ENCODE measurements at regions not wholly inside any gene's neighbourhood (a gene's known extent, or its start where the extent isn't known, plus 50 kb on each side); places are given as distances from the start of the nearest gene placed in this dataset.

DNA sequence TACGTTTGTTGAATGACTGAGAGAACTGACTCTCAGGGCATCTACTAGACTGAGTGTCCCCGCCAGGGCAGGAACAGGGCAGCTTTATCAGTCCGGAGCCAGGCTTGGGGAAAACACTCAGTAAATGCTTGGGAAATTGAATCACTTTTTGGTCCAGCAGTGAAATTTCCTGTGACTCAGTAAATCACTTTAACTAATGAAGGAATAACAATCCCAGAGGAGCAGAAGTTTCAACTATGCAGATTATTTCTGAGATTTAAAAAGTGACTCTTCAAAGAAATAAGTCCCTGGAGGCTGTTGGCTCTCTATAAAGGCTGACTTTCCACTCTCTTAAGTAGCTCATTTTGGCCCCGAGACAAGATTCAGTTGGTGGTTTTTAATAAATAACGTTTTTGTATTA is 101.8 kb downstream of the FOXL1 start:
- DNase-seq (ENCODE audit: low spot score): no peak
- intact Hi-C loops (cut with DNase I): loop anchor here in 1 of 2 donors (2.0 to 5.0 kb wide), 2 partner anchors 61 to 98 kb away; no protein-coding TSS in a partner anchor

DNA sequence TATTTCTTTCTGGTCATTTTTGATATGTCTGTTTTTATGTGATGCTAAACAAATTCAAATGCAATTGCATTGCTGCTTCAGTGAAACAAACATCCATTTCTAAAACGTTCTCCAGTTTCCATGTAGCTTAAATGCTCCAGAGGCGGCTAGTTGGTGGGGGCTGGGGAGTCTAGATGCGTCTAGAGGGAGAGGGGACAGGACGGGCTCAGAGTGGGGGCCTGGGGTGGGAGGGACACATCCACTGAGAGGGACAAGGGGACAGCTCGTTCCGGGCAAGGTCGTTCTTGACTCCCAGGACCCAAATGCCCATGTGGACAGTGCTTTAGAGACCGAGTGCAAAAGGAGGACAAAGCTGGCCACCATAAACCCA is 102.3 kb downstream of the FOXL1 start:
- no peak for DNase-seq (ENCODE audit: low spot score)
- intact Hi-C loops (cut with DNase I): loop anchor here in 1 of 2 donors (2.0 to 5.0 kb wide), 2 partner anchors 60 to 98 kb away; no protein-coding TSS in a partner anchor

- intact Hi-C loops (cut with DNase I): loop anchor here in 1 of 2 donors (2.0 to 5.0 kb wide), 2 partner anchors 60 to 99 kb away; no protein-coding TSS in a partner anchor
- DNase-seq (ENCODE audit: low spot score): peak; percentile 91
These were observed 102.8 kb downstream of the FOXL1 start for GRCh38 chr16:86681031-86681756.

- intact Hi-C loops (cut with DNase I): loop anchor here in 1 of 2 donors (2.0 to 5.0 kb wide), 2 partner anchors 59 to 99 kb away; no protein-coding TSS in a partner anchor
- DNase-seq (ENCODE audit: low spot score): no peak
These were observed 103.4 kb downstream of the FOXL1 start for GRCh38 chr16:86681757-86682106.

DNA sequence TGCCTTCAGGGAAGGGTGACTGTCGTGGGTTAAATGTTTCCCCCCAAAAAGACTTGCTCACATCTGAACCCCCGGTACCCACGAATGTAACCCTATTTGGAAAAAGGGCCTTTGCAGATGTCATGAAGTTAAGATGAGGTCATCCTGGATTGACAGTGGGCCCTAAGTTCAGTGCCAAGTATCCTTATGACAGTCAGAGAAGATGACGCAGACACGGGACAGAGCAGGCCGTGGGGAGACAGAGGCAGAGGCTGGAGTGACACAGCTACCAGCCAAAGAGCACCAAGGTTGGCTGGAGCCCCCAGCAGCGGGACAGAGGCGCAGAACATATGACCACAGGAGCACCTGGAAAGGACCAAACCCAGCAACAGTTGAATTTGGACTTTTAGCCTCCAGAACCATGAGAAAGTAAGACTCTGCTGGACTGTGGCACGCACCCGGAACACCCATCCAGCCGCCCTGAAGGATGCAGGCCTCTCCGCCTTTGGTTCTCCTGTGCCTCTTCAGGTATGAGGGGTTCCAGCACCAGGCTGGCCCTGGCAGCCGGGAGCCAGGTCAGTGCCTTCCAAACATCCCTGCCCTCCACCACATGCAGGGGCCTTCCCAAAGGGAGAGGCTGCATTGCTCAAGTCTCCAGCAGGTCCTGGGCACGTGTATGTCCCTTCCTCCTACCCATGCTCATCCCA is 104.0 kb downstream of the FOXL1 start:
- intact Hi-C loops (cut with DNase I): loop anchor here in 1 of 2 donors (5.0 kb wide), 1 partner anchor 100 kb away; no protein-coding TSS in a partner anchor
- DNase-seq (ENCODE audit: low spot score): no peak

GRCh38 chr16:86683441-86684194 is 105.3 kb downstream of the FOXL1 start:
- DNase-seq (ENCODE audit: low spot score): no peak
- intact Hi-C loops (cut with DNase I): loop anchor here in 1 of 2 donors (5.0 kb wide), 1 partner anchor 101 kb away; no protein-coding TSS in a partner anchor

DNA sequence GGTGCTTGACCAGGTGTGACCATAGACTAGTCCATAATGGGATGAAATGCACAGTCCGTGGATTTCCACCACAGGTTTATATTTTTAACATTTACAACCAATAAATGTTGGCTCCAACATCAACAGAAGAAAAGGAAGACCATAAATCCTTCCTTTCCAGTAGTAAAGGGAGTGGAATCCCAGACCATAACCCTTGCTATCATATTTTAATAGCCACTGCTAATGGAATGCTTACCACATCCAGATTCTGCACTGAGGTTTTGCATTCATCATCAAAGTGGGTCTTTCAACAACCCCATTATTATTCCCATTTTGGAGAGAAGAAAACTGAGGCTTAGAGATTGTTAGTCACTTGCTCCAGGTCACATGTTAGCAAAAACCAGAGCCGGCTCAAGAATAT is 106.7 kb downstream of the FOXL1 start:
- intact Hi-C loops (cut with DNase I): no loop called here

GRCh38 chr16:86690970-86691369 is 112.6 kb downstream of the FOXL1 start:
- intact Hi-C loops (cut with DNase I): no loop called here

More for the DNA sequence above, 106.7 kb downstream of the FOXL1 start:
- DNase-seq (ENCODE audit: low spot score): no peak

GRCh38 chr16:86692426-86692825 is 114.1 kb downstream of the FOXL1 start:
- no peak for DNase-seq (ENCODE audit: low spot score)
- intact Hi-C loops (cut with DNase I): no loop called here

More at GRCh38 chr16:86690970-86691369, 112.6 kb downstream of the FOXL1 start:
- DNase-seq (ENCODE audit: low spot score): no peak

- intact Hi-C loops (cut with DNase I): no loop called here
- no peak for DNase-seq (ENCODE audit: low spot score)
These were observed 114.7 kb downstream of the FOXL1 start for GRCh38 chr16:86693033-86693432.

GRCh38 chr16:86697715-86698114 is 119.4 kb downstream of the FOXL1 start:
- no peak for DNase-seq (ENCODE audit: low spot score)
- intact Hi-C loops (cut with DNase I): no loop called here

DNA sequence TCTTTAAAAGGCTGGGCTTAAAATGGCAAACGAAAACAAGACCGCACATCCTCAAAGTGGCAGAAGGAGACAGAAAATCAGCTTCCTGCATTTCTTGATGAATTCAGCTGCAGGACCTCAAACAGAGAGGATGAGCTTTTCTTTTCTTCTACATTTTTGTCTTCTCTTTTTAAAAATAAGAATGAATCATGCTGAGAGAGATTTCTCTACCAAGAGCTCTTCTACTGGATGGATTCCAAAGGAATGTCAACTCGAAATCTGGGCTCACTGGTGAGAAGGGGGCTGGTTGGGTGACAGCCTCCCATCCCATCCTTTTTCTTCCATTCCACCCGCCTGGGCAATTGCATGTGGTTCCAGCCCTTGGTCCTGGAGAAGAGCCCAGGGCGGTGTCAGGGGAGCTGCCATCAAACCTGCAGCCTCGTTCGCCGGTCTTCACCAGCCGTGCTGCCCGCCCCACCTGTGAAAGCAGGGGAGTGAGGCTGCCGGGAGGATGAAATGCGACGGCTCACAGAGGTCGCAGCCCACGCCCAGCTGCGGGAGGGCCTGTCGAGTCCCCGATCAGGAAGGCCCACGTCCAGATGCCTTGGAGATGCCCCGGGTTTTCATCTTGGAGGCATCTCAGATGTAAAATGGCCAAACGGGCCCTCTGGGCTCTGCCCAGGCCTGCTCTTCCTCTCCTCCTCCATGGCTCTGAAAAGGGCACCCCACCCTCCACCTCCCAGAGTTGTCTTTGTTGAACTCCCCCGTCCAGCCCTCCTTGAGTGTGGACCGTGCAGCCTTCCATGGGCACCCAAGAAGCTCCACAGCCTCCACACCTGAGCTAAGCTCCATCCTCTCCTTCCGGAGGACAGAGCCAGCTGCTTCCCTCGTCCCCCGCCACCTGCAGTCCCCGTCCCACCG is 121.9 kb downstream of the FOXL1 start:
- DNase-seq (ENCODE audit: low spot score): no peak
- intact Hi-C loops (cut with DNase I): no loop called here

GRCh38 chr16:86701286-86701975 is 123.1 kb downstream of the FOXL1 start:
- intact Hi-C loops (cut with DNase I): no loop called here
- DNase-seq (ENCODE audit: low spot score): no peak

DNA sequence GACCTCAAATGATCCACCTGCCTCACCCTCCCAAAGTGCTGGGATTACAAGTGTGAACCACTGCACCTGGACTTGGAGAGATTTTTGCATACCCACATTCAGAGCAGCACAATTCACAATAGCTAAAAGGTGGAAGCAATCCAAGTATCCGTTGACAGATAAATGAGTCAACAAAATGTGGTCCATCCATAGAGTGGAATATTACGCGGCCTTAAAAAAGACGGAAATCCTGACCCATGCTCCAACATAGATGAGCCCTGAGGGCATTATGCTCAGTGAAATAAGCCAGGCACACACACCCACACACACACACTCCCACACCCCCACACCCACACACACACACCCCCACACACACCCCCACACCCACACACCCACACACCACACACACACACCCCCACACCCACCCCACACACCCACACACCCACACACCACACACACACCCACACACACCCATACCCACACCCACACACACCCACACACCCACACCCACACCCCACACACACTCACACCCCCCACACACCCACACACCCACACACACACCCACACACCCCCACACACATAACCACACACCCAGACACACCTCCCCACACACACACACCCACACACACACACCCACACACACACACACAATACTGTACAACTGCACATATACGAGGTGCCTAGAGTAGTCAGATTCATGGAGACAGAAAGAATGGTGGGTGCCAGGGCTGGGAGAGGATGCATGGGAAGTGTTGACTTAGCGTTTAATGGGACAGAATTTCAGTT is 124.7 kb downstream of the FOXL1 start:
- no peak for DNase-seq (ENCODE audit: low spot score)
- intact Hi-C loops (cut with DNase I): no loop called here

GRCh38 chr16:86704516-86704915 is 126.2 kb downstream of the FOXL1 start:
- intact Hi-C loops (cut with DNase I): no loop called here
- peak; percentile 25 for DNase-seq (ENCODE audit: low spot score)

GRCh38 chr16:86706726-86707125 is 128.4 kb downstream of the FOXL1 start:
- intact Hi-C loops (cut with DNase I): no loop called here
- DNase-seq (ENCODE audit: low spot score): peak; percentile 32

- intact Hi-C loops (cut with DNase I): no loop called here
These were observed 128.8 kb downstream of the FOXL1 start for GRCh38 chr16:86707171-86707570.

DNA sequence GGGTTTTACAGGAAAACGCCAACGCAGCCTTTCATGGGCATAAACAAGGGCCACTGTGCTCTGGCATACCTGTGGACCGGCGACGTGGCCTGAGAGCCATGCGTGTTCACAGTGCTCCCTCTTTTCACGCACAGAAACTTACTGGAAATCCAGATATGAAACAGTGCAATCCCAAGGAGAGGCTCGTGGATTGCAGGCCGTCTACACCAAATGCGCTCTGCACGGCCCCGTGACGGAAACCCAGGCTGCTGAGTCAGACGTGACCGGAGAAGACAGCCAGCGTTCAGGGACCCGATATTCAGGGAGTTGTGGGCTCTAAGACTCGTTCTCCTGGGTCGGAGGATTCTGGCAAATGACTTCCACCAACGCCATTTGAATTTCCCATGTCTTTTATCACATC is 129.2 kb downstream of the FOXL1 start:
- DNase-seq (ENCODE audit: low spot score): peak; percentile 59
- intact Hi-C loops (cut with DNase I): no loop called here

More at GRCh38 chr16:86707171-86707570, 128.8 kb downstream of the FOXL1 start:
- peak; percentile 50 for DNase-seq (ENCODE audit: low spot score)
